IMR-90 (cell line): ENCODE measurements at regions not wholly inside any gene's neighbourhood (a gene's known extent, or its start where the extent isn't known, plus 50 kb on each side); places are given as distances from the start of the nearest gene placed in this dataset.

Source experiments
- ATAC-seq: fragments of 200-7000 bp; cut with Tn5 transposase; 2 replicates; pipeline ENCODE4 v1.9.1; 2020; ENCODE audit warnings: low read depth, mild to moderate bottlenecking, moderate library complexity
- BruUV-seq: library from RNA; stranded (reverse); fragments of 400-500 nt; replicated peaks from 2 replicates; lab custom pipeline; 2021; lab: Mats Ljungman, UMichigan
- CTCF ChIA-PET: fragments of 300-600 bp; formaldehyde crosslinking; extraction: SDS; loops from one replicate; lab custom pipeline; 2021; ENCODE audit warnings: antibody characterized with exemption; lab: Yijun Ruan, JAX
- POLR2A ChIA-PET: fragments of 300-600 bp; sonication (Branson Sonifier 250); formaldehyde crosslinking; loops from one replicate; lab custom pipeline; 2022; ENCODE audit warnings: antibody characterized with exemption; ENCODE audit not compliant: unreplicated experiment; lab: Charles Lee
- DNase-seq: peaks from one replicate; pipeline ENCODE4 v3.0.0; 2013
- H2AFZ ChIP-seq: replicated peaks from 2 replicates; pipeline ENCODE3; 2013; ENCODE audit warnings: low read length, mild to moderate bottlenecking; ENCODE audit not compliant: poor library complexity
- H2AK5ac ChIP-seq: 2 replicates; pipeline ENCODE4 v1.6.1; 2013; ENCODE audit warnings: low read depth, low read length, inconsistent platforms
- H2AK9ac ChIP-seq: replicated peaks from 2 replicates; pipeline ENCODE3; 2013; ENCODE audit warnings: mild to moderate bottlenecking, low read depth, low read length, moderate library complexity; ENCODE audit not compliant: poor library complexity
- H2BK120ac ChIP-seq: 2 replicates; pipeline ENCODE4 v1.6.1; 2013; ENCODE audit warnings: low read depth, low read length, inconsistent platforms
- H2BK15ac ChIP-seq: 3 replicates; pipeline ENCODE4 v1.6.1; 2013; ENCODE audit warnings: low read depth, low read length, inconsistent platforms
- H2BK20ac ChIP-seq: 2 replicates; pipeline ENCODE4 v1.6.1; 2013; ENCODE audit warnings: low read depth, mild to moderate bottlenecking, inconsistent platforms, low read length, moderate library complexity
- H2BK5ac ChIP-seq: 2 replicates; pipeline ENCODE4 v1.6.1; 2013; ENCODE audit warnings: mild to moderate bottlenecking, low read depth, low read length, inconsistent platforms; ENCODE audit not compliant: poor library complexity, severe bottlenecking
- H3K14ac ChIP-seq: replicated peaks from 2 replicates; pipeline ENCODE4 v1.6.1; 2013; ENCODE audit warnings: low read depth, low read length, inconsistent platforms
- H3K18ac ChIP-seq: 2 replicates; pipeline ENCODE4 v1.6.1; 2013; ENCODE audit warnings: low read depth, low read length, control low read depth
- H3K23ac ChIP-seq: 2 replicates; pipeline ENCODE4 v1.6.1; 2013; ENCODE audit warnings: low read depth, low read length, inconsistent platforms
- H3K27ac ChIP-seq: 2 replicates; pipeline ENCODE4 v1.5.1; 2013; ENCODE audit warnings: mild to moderate bottlenecking, control low read depth, low read length; ENCODE audit not compliant: insufficient read depth
- H3K27me3 ChIP-seq: 2 replicates; pipeline ENCODE4 v1.6.1; 2013; ENCODE audit warnings: low read length; ENCODE audit not compliant: control insufficient read depth, insufficient read depth
- H3K36me3 ChIP-seq: 2 replicates; pipeline ENCODE4 v1.6.1; 2013; ENCODE audit warnings: low read length, mixed read lengths; ENCODE audit not compliant: control insufficient read depth, insufficient read depth
- H3K4ac ChIP-seq: 2 replicates; pipeline ENCODE4 v1.6.1; 2013; ENCODE audit warnings: low read depth, low read length, inconsistent platforms
- H3K4me1 ChIP-seq: 2 replicates; pipeline ENCODE4 v1.6.1; 2013; ENCODE audit warnings: low read length, mixed read lengths; ENCODE audit not compliant: control insufficient read depth, insufficient read depth
- H3K4me2 ChIP-seq: 2 replicates; pipeline ENCODE4 v1.6.1; 2013; ENCODE audit warnings: low read depth, mild to moderate bottlenecking, control low read depth, low read length, moderate library complexity
- H3K4me3 ChIP-seq: 2 replicates; pipeline ENCODE4 v1.5.1; 2013; ENCODE audit warnings: low read depth, mild to moderate bottlenecking, control low read depth, low read length, moderate library complexity; ENCODE audit not compliant: insufficient read depth
- H3K56ac ChIP-seq: 2 replicates; pipeline ENCODE4 v1.6.1; 2013; ENCODE audit warnings: low read length, inconsistent platforms; ENCODE audit not compliant: insufficient read depth; ENCODE audit errors: extremely low read depth
- H3K79me1 ChIP-seq, 2 experiments: 2 replicates each; pipeline ENCODE4 v1.6.1; 2013; ENCODE audit warnings: low read length in 2 of 2, inconsistent platforms in 1 of 2, low read depth in 1 of 2
- H3K9ac ChIP-seq: 2 replicates; pipeline ENCODE4 v1.6.1; 2013; ENCODE audit warnings: low read depth, low read length, control low read depth
- H3K9me1 ChIP-seq: 2 replicates; pipeline ENCODE4 v1.6.1; 2013; ENCODE audit warnings: low read length, inconsistent platforms; ENCODE audit not compliant: insufficient read depth
- H3K9me3 ChIP-seq: 2 replicates; pipeline ENCODE4 v1.6.1; 2013; ENCODE audit warnings: low read length; ENCODE audit not compliant: control insufficient read depth, insufficient read depth
- H4K20me1 ChIP-seq: 2 replicates; pipeline ENCODE4 v1.6.1; 2013; ENCODE audit warnings: low read length, inconsistent platforms; ENCODE audit not compliant: insufficient read depth
- H4K5ac ChIP-seq: 2 replicates; pipeline ENCODE4 v1.6.1; 2013; ENCODE audit warnings: mild to moderate bottlenecking, low read depth, low read length, control low read depth
- H4K8ac ChIP-seq, 2 experiments: 2 replicates each; pipeline ENCODE4 v1.6.1; 2013; ENCODE audit warnings: low read depth in 2 of 2, low read length in 2 of 2, control low read depth in 1 of 2, inconsistent platforms in 1 of 2
- H4K91ac ChIP-seq: 2 replicates; pipeline ENCODE4 v1.6.1; 2013; ENCODE audit warnings: low read depth, low read length, inconsistent platforms; ENCODE audit not compliant: insufficient read depth
- CEBPB ChIP-seq: IDR thresholded peaks from 2 replicates; pipeline ENCODE4 v1.6.1; 2012; ENCODE audit warnings: low read depth, low read length, improper control_type of control experiment
- CHD1 ChIP-seq: IDR thresholded peaks from 2 replicates; pipeline ENCODE4 v1.6.1; 2012; ENCODE audit warnings: low read depth, low read length, improper control_type of control experiment
- CTCF ChIP-seq: conservative IDR thresholded peaks from 2 replicates; pipeline ENCODE4 v1.5.1; 2012; ENCODE audit warnings: mild to moderate bottlenecking, low read depth, low read length, improper control_type of control experiment
- MAFK ChIP-seq: IDR thresholded peaks from 2 replicates; pipeline ENCODE4 v1.6.1; 2012; ENCODE audit warnings: low read depth, low read length, improper control_type of control experiment
- MAZ ChIP-seq: IDR thresholded peaks from 2 replicates; pipeline ENCODE4 v1.6.1; 2012; ENCODE audit warnings: low read depth, mild to moderate bottlenecking, low read length, improper control_type of control experiment, moderate library complexity, borderline replicate concordance
- RAD21 ChIP-seq: IDR thresholded peaks from 2 replicates; pipeline ENCODE4 v1.6.1; 2012; ENCODE audit warnings: low read length, improper control_type of control experiment
- RCOR1 ChIP-seq: IDR thresholded peaks from 2 replicates; pipeline ENCODE4 v1.6.1; 2012; ENCODE audit warnings: mild to moderate bottlenecking, low read length, improper control_type of control experiment; ENCODE audit not compliant: insufficient replicate concordance
- SMC3 ChIP-seq: fragments of 150-350 bp; IDR thresholded peaks from 2 replicates; pipeline ENCODE4 v1.6.1; 2016; ENCODE audit warnings: low read depth, mild to moderate bottlenecking, antibody characterized with exemption, low read length, moderate library complexity
- USF2 ChIP-seq: fragments of 150-350 bp; IDR thresholded peaks from 2 replicates; pipeline ENCODE4 v1.6.1; 2017; ENCODE audit warnings: mild to moderate bottlenecking, antibody characterized with exemption, low read length, low read depth
- dilution Hi-C: fragments of 300-500 bp; cut with HindIII; formaldehyde crosslinking; loops from one replicate; pipeline ENCODE4 v1.14.3; 2018; ENCODE audit warnings: low sequenced_read_pairs; ENCODE audit not compliant: unreplicated experiment
- in situ Hi-C: fragments of 300-500 bp; cut with MboI; formaldehyde crosslinking; loops from 3 replicates; pipeline ENCODE4 v1.14.3; 2019; ENCODE audit warnings: low sequenced_read_pairs, inconsistent platforms, mixed read lengths
- intact Hi-C: fragments of 100-400 bp; cut with micrococcal nuclease; formaldehyde crosslinking; loops from 2 replicates; pipeline ENCODE4 v1.10.0; 2022

GRCh38 chr2:209073151-209073550, 350.7 kb upstream of the MAP2 start:
- DNase-seq (no peak), ATAC-seq (no peak)
- H3K27ac ChIP-seq: no peak overlapping the region
- no peak overlapping the region for H2BK5ac ChIP-seq
- no peaks in the 10 kb centered on the region for H3K27me3 ChIP-seq
- BruUV-seq: no TSS peak
- H2BK20ac ChIP-seq: no peak overlapping the region
- no peak overlapping the region for H2AK5ac ChIP-seq
- no peak overlapping the region for H3K4me2 ChIP-seq
- H3K18ac ChIP-seq: no peak overlapping the region
- H3K9me3 ChIP-seq: peaks cover 9% of the 10 kb centered on the region; the same call in 1 of the 2 replicates
- dilution Hi-C loops (no loop called here), intact Hi-C loops (no loop called here), in situ Hi-C loops (no loop called here)
- H3K4me1 ChIP-seq: no peaks in the 10 kb centered on the region
- H3K23ac ChIP-seq: no peak overlapping the region
- no peak overlapping the region for H3K4ac ChIP-seq
- H4K91ac ChIP-seq: no peak overlapping the region
- no peaks in the 10 kb centered on the region for H3K9me1 ChIP-seq
- no peak overlapping the region for H2BK120ac ChIP-seq
- H3K4me3 ChIP-seq: no peak overlapping the region
- no peak overlapping the region for H2AFZ ChIP-seq
- no peaks in the 10 kb centered on the region for H3K79me1 ChIP-seq
- H3K56ac ChIP-seq: no peak overlapping the region
- H3K9ac ChIP-seq: no peak overlapping the region
- H2AK9ac ChIP-seq: no peak overlapping the region
- no peaks in the 10 kb centered on the region for H4K20me1 ChIP-seq
- no peak overlapping the region for H4K5ac ChIP-seq
- no peak overlapping the region for H3K14ac ChIP-seq
- TF ChIP-seq MAFK (no peak), USF2 (no peak), SMC3 (no peak), CEBPB (no peak), CTCF (no peak), RCOR1 (no peak), RAD21 (no peak), MAZ (no peak), CHD1 (no peak)
- ChIA-PET CTCF (no interaction called here), POLR2A (no interaction called here)
- no peak overlapping the region for H4K8ac ChIP-seq
- H3K36me3 ChIP-seq: no peaks in the 10 kb centered on the region
- H2BK15ac ChIP-seq: no peak overlapping the region
